NCI-H446 treated with DMSO at 0.1 percent for 48 hours (cell line): ENCODE measurements at regions not wholly inside any gene's neighbourhood (a gene's known extent, or its start where the extent isn't known, plus 50 kb on each side); places are given as distances from the start of the nearest gene placed in this dataset.

Experiments
- DNase-seq: peaks from one replicate; lab custom pipeline; 2025; lab: John Stamatoyannopoulos, UW

DNA sequence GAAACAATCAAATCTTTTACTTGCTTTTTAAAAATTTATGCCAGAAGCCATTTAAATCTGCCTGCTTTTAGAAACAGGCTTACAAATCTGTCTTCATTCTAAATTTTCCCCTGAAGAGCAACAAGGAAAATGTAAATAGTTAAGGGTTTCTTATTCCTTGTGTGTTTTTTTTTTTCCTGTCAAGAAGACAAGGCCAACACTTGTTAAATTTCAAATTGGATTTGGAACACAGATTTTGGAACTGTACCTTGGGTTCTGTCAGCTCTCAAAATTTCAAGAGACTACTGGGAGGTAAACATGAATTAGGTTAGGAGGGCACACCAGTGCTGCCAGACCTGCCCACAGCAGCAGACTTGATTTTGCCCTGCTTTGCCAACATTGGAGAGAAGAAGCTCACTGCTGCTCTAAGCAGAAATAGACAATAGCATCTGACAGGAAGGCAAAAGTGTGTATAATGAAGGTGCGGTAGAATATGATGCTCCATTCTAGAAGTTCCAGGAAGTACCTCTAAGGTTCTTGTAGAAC, 121.7 kb downstream of the NHLRC3 start:
- no peak for DNase-seq

- DNase-seq, result no peak
Observed at GRCh38 chr13:39167018-39167417, 128.8 kb downstream of the NHLRC3 start.

GRCh38 chr13:39170711-39171110, 132.5 kb downstream of the NHLRC3 start:
- no peak for DNase-seq

DNA sequence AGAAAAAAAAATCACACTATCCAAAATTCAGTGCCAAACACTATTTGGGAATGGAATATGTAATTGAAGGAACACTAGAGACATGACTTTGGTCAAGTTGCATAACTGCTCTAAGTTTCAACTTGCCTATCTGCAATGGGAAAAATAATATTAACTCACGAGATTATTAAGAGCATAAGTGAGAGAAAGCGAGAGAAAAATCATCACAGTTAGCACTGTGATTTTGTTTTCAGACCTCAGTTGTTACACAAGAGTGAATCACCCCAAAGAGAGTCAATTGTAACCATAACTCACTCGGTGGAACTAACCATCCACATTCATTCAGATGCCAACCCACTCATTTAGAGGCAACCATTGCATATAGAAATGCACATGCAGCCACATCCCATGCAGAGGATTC, 147.1 kb downstream of the NHLRC3 start:
- no peak for DNase-seq

- peak; percentile 42 for DNase-seq
Observed at GRCh38 chr13:39186205-39186875, 148.1 kb downstream of the NHLRC3 start.

GRCh38 chr13:39189778-39190177, 151.5 kb downstream of the NHLRC3 start:
- no peak for DNase-seq

- DNase-seq, result no peak
Observed at GRCh38 chr13:39196965-39197646, 158.8 kb downstream of the NHLRC3 start.

GRCh38 chr13:39197647-39198007, 159.4 kb downstream of the NHLRC3 start:
- DNase-seq, result no peak

GRCh38 chr13:39200249-39200910, 162.1 kb downstream of the NHLRC3 start:
- DNase-seq, result no peak

GRCh38 chr13:39201180-39201579, 162.9 kb downstream of the NHLRC3 start:
- no peak for DNase-seq

DNA sequence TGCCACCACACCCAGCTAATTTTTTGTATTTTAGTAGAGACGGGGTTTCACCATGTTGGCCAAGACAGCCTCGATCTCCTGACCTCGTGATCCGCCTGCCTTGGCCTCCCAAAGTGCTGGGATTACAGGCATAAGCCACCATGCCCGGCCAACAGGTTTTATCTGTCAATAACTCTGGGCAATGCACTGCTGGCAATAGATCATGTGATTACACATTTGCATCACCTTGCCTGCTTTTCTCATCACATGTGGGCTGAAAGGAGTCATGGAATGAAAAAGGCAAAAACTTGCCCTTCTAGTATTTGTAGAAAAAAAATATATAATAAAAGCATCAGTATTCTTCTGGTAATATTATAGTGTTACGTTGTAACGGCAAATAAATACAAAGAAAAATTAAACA, 164.5 kb downstream of the NHLRC3 start:
- no peak for DNase-seq

DNA sequence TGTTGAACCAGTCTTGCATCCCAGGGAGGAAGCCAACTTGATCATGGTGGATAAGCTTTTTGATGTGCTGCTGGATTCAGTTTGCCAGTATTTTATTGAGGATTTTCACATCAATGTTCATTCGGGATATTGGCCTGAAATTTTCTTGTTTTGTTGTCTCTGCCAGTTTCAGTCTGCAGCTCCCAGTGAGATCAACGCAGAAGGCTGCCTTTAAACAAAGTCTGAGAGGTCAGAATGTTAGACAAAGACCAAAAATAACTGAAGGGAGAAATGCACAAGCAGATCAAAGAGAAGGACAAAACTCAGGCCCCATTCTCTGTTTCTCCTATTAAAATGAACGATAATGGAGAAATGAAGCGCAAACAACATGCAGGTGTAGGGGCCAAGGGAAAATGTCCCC, 170.4 kb downstream of the NHLRC3 start:
- DNase-seq, result no peak

GRCh38 chr13:39209731-39210531, 171.7 kb downstream of the NHLRC3 start:
- no peak for DNase-seq

DNA sequence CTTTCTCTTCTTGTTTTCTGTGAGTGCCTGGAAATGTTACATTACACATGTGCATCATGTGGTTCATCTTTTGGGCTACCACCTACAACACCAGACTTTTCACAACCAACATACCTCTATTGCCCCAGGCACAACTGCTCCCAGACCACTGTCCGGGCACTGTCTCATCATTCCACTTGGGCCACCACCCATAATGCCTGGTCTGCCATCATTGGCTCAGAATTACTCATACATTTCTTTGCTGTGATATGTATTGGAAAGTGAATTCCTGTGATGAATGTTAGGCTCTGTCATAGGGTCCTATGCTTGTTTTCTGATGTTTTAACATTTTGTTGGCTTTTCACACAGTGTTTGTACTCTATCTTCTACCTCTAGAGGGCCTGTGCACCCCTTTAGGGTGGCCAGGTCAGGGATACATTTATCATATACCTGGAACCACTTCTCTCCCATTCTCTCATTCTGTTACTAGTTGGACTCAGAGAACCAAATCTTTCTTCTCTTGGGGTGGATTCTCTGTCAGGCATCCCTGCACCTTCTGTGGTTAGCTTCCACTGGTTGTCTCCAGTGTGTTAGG, 172.8 kb downstream of the NHLRC3 start:
- no peak for DNase-seq

DNA sequence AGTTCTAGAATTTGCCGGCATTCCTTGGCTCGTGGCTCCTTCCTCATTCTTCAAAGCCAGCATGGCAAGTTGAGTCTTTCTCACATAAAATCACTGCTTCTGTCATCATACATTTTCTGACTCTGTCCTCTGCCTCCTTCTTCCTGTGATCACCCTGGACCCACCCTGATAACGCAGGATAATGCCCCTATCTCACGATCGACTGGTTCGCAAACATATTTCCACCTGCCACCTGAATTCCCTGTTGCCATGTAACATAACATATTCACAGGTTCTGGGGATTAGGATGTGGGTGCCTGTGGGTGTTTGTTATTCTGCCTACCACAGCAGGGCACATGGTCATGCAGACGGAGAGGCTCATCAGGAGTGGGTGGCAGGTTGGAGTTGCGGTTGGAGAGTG, 177.7 kb downstream of the NHLRC3 start:
- DNase-seq, result no peak

- DNase-seq, result no peak
Observed at GRCh38 chr13:39217471-39217870, 179.2 kb downstream of the NHLRC3 start.

GRCh38 chr13:39224671-39225240, 186.5 kb downstream of the NHLRC3 start:
- no peak for DNase-seq

- no peak for DNase-seq
Observed at GRCh38 chr13:39225860-39226259, 187.6 kb downstream of the NHLRC3 start.

DNA sequence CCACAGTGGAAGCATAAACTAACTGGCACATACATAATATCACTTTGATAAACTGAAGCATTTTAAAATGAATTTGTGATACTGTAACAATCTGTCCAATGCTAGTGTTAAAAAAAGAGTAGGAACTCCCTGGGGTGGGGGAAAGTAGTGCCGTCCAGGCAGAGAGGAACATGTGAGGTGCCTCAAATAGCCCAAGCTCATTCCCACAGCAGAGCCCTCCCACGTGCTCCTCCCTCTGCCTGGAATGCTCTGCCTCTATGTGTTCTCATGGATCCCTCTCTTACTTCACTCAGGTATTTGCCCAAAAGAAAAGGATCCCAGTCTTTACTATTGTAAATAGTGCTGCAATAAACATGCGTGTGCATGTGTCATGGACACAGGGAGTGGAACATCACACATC, 188.1 kb downstream of the NHLRC3 start:
- DNase-seq, result no peak

GRCh38 chr13:39232401-39232980, 194.2 kb downstream of the NHLRC3 start:
- no peak for DNase-seq

DNA sequence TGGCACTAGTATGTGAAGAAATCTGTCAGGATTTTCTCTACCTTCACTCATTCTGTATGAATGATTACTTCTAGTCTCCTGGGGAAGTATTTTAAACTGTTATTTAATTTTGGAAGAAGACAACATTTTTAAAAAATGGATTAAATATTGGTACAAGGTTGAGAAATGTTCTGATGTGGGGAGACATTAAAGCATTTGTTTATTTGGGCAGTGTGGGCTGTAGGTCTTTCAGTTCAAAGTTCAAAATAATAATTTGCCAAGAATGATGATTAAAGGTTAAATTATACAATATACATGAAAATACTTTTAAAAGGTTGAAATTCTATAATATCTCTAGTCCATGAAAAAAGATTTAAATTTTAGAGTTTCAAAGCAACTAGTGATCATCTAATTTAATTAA, 194.7 kb downstream of the NHLRC3 start:
- no peak for DNase-seq
